NCI-H128 (cell line): ENCODE measurements at regions not wholly inside any gene's neighbourhood (a gene's known extent, or its start where the extent isn't known, plus 50 kb on each side); places are given as distances from the start of the nearest gene placed in this dataset.
"Not testable (repeated sequence)": the region's sequence is repeated elsewhere in the genome, so short reads cannot be mapped to it uniquely, and the experiment has no call there.

ENCODE experiments used
- DNase-seq: peaks from one replicate; lab custom pipeline; 2025; ENCODE audit not compliant: unreplicated experiment; lab: John Stamatoyannopoulos, UW

- no peak for DNase-seq
These were observed 295.8 kb upstream of the TBL1XR1 start for GRCh38 chr3:177493091-177493490.

- DNase-seq, result no peak
These were observed 296.9 kb upstream of the TBL1XR1 start for GRCh38 chr3:177494216-177494615.

- DNase-seq, result no peak
These were observed 298.3 kb upstream of the TBL1XR1 start for GRCh38 chr3:177495566-177495965.

- DNase-seq, result no peak
These were observed 301.0 kb upstream of the TBL1XR1 start for GRCh38 chr3:177498037-177498857.

- not testable (repeated sequence) for DNase-seq
These were observed 301.8 kb upstream of the TBL1XR1 start for GRCh38 chr3:177499039-177499438.

- no peak for DNase-seq
These were observed 302.6 kb upstream of the TBL1XR1 start for GRCh38 chr3:177499779-177500423.

- no peak for DNase-seq
These were observed 313.5 kb upstream of the TBL1XR1 start for GRCh38 chr3:177510693-177511216.

- no peak for DNase-seq
These were observed 315.9 kb upstream of the TBL1XR1 start for GRCh38 chr3:177512945-177513814.

- DNase-seq, result no peak
These were observed 316.7 kb upstream of the TBL1XR1 start for GRCh38 chr3:177513815-177514610.

- DNase-seq, result no peak
These were observed 317.6 kb upstream of the TBL1XR1 start for GRCh38 chr3:177514611-177515499.

- no peak for DNase-seq
These were observed 318.5 kb upstream of the TBL1XR1 start for GRCh38 chr3:177515786-177516157.

- no peak for DNase-seq
These were observed 319.1 kb upstream of the TBL1XR1 start for GRCh38 chr3:177516158-177517011.

GRCh38 chr3:177517906-177518305 is 320.6 kb upstream of the TBL1XR1 start:
- no peak for DNase-seq

GRCh38 chr3:177519588-177519987 is 322.3 kb upstream of the TBL1XR1 start:
- DNase-seq, result no peak

- no peak for DNase-seq
These were observed 324.0 kb upstream of the TBL1XR1 start for GRCh38 chr3:177521305-177521704.

- DNase-seq, result no peak
These were observed 324.8 kb upstream of the TBL1XR1 start for GRCh38 chr3:177522051-177522450.

GRCh38 chr3:177523067-177523675 is 325.9 kb upstream of the TBL1XR1 start:
- no peak for DNase-seq

GRCh38 chr3:177523872-177524438 is 326.7 kb upstream of the TBL1XR1 start:
- DNase-seq, result no peak
